LoVo (cell line): ENCODE measurements at regions not wholly inside any gene's neighbourhood (a gene's known extent, or its start where the extent isn't known, plus 50 kb on each side); places are given as distances from the start of the nearest gene placed in this dataset.
A peak's percentile ranks its signal among the peaks of the same experiment; 100 is the strongest.
"Not testable (repeated sequence)": the region's sequence is repeated elsewhere in the genome, so short reads cannot be mapped to it uniquely, and the experiment has no call there.

ENCODE experiments used
- DNase-seq: peaks from one replicate; pipeline ENCODE4 v3.0.0-alpha.2; 2016; ENCODE audit warnings: low spot score

DNA sequence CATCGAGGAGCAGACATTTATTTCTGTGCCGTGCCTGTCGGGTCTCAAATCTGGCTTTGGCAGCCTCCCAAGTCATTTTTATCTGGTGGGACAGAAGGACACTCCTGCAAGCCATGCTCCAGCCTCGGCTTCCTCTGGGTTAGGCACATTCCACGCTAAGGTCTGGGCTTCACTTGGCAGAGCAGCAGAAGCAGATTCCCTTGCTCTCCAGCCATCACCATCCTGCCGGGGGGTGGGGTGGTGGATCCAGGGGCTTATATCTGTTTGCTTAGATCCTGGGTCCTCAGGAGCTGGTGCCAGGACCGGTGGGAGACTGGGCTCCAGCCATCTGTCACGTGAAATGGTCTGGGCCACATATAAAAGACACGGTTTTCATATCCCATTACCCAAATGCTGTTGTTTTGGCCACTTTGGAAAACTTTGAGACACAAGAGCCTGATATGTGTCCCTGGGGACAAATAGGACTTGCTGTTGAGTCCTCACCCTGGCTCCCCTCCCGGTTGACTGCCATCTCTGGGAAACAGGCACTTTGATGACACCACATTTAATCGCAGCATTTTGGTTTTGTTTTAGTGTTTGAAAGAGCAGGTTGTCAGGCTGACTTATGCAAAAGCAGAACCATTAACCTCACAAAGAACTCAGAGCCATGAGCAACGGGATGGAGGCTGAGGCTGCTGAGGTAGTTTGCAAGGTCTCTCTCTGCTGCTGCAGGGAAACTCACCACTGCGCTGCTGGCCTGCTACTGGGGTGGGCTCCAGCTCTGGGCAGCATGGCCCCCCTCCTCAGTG lies 69.6 kb upstream of the PRMT8 start:
- no peak for DNase-seq

- not testable (repeated sequence) for DNase-seq
These were observed 66.2 kb upstream of the PRMT8 start for GRCh38 chr12:3424796-3425195.

DNA sequence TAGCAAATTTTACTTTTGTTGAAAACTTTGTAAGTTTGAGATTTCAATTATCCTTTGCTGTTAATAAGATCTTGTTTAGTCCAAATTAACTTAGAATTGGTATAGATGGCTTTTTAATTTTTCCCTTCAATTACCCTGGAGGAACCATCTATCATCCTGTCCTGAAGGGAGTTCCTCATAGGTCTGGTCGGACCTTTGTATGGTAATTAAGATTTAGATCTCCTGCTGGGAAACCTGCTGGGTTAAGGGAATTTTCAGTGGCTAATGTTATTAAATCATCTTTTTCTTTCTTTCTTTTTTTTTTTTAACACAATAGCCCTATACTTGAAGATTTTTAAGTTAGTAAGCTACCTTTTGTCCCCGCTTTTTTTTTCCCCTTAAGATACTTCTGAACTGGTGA lies 63.0 kb upstream of the PRMT8 start:
- DNase-seq = no peak

GRCh38 chr12:3428631-3429030 lies 62.4 kb upstream of the PRMT8 start:
- DNase-seq = no peak

GRCh38 chr12:3429523-3429922 lies 61.5 kb upstream of the PRMT8 start:
- not testable (repeated sequence) for DNase-seq

DNA sequence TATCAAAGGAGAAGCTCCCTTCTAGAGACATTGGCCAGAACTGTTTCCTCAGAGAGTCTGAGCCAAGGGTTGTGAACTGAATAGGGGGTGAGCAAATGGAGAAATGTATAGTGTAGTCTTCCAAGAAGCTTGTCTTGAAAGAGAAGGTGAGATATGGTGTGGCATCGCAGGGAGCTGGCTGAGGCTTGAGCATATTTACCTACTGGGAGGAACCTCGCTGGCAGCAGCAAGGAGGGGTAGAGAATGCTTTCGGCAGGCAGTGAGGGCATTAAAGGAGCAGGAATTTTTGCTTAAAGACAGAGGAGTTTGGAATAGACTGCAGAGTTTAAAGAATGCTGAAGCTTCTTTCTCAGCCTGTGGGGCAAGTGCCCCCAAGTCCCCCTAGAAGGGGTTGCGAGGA lies 59.3 kb upstream of the PRMT8 start:
- DNase-seq = no peak

DNA sequence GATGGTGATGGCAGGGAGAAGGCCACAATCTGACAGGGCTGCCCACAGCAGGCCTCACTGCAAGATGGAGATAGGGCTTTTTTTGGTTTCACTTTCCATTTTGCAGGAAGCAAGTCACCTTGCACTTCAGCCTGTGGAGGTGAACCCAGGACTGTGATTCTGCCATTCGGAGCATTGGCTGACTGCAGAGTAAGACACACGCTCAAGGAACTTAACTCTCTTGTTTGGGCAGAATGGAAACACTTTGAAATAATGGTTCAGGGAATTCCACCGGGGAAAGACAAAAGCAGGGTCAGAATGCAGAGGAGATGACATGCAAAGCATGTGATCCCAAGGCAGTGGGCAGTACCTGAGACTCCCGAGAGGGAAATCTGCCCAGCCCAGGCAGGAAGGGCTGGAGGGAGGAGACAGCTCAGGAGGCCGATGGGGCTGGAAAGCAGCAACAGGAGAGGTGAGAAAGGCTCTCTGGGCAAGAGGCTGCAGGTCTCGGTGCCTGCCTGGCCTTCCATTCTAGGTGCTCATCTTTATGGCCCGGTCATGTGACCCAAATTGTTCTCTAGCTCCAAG lies 58.7 kb upstream of the PRMT8 start:
- peak; percentile 20 for DNase-seq

DNA sequence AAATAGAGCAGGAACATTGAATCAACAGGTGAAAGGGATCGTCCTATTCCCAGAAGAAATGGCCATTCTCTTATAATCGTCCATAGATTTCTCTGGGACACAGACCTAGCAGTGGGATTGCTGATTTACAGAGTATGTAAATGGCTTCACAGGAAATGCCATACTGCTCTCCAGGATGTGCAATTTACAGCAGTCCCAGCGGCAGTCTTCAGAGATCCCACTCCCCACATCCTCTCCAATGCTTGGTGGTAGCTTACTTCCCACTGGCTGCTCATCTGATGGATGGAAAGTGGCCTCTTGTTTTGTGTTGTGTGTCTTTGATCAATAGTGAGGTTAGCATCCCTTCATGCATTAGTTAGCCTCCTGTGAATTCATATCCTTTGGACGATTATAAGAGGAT lies 58.1 kb upstream of the PRMT8 start:
- no peak for DNase-seq

DNA sequence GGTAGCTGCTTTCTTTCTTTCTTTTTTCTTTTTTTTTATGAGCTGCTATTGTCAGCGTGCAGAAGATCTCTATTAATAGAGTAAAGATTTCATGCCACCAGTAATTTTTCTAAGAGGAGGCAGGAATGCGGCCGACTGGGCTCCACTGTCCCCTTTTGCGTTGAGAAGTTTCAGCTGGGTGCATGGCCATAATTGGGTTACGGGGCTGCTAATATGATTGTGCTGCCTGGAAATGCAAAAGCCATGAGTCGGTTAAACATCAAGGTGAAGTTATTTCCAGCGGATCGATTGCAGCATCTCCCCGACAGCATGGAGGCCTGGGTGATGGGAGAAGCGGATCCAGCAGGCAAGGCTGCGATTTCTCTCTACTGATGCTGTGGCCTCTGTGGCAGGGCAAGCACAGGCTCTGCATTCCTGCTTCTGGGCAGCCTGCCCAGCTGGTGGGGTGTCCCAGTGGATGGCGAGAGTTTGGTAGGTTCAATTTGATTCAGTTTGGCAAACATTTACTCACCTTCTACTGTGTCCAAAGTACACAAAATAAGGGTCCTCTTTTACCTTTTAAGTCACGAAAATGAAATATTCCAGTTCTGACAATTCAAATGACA lies 54.4 kb upstream of the PRMT8 start:
- DNase-seq = no peak

- DNase-seq = no peak
These were observed 53.0 kb upstream of the PRMT8 start for GRCh38 chr12:3437986-3438385.

- no peak for DNase-seq
These were observed 52.6 kb upstream of the PRMT8 start for GRCh38 chr12:3438401-3438800.
